Cardiac fibroblast (primary cell): ENCODE measurements at regions not wholly inside any gene's neighbourhood (a gene's known extent, or its start where the extent isn't known, plus 50 kb on each side); places are given as distances from the start of the nearest gene placed in this dataset.

Experiments used
- DNase-seq, 2 donors: peaks; one replicate each; pipeline versions ENCODE4 v3.0.0 to v3.0.0-alpha.2; 2010; ENCODE audit warnings: low read depth in 2 of 2
- H3K4me3 ChIP-seq, 2 donors: replicated peaks in 1 of 2; 1 replicate in 1 of 2; 2 replicates in 1 of 2; pipeline ENCODE4 v1.5.1; 2011; ENCODE audit warnings: low read depth in 2 of 2, low read length in 2 of 2, mild to moderate bottlenecking in 2 of 2, moderate library complexity in 1 of 2
- CTCF ChIP-seq: IDR thresholded peaks from one replicate; pipeline ENCODE4 v1.5.1; 2011; ENCODE audit warnings: low read depth, mild to moderate bottlenecking, low read length, inconsistent platforms

GRCh38 chr4:81700189-81700588 lies 228.5 kb upstream of the RASGEF1B start:
- H3K4me3 ChIP-seq: no peak overlapping the region

GRCh38 chr4:81698538-81699296 lies 227.0 kb upstream of the RASGEF1B start:
- no peak for DNase-seq
- H3K4me3 ChIP-seq: no peak overlapping the region
- TF ChIP-seq CTCF: no peak

More at GRCh38 chr4:81700189-81700588, 228.5 kb upstream of the RASGEF1B start:
- DNase-seq: no peak
- TF ChIP-seq CTCF: no peak

- no peak for DNase-seq
- H3K4me3 ChIP-seq: no peak overlapping the region
- TF ChIP-seq CTCF: no peak
These were observed 222.6 kb upstream of the RASGEF1B start for GRCh38 chr4:81694176-81694913.

- H3K4me3 ChIP-seq: no peak overlapping the region
- no peak for TF ChIP-seq CTCF
- no peak for DNase-seq
These were observed 219.2 kb upstream of the RASGEF1B start for GRCh38 chr4:81690871-81691270.

- DNase-seq: peak; percentile 24 to 41
- TF ChIP-seq CTCF: no peak
- no peak overlapping the region for H3K4me3 ChIP-seq
These were observed 216.4 kb upstream of the RASGEF1B start for GRCh38 chr4:81688085-81688484.

GRCh38 chr4:81687471-81687870 lies 215.8 kb upstream of the RASGEF1B start:
- no peak for DNase-seq
- TF ChIP-seq CTCF: no peak
- H3K4me3 ChIP-seq: no peak overlapping the region
